ENCODE measurements at regions not wholly inside any gene's neighbourhood (a gene's known extent, or its start where the extent isn't known, plus 50 kb on each side); places are given as distances from the start of the nearest gene placed in this dataset.

DNA sequence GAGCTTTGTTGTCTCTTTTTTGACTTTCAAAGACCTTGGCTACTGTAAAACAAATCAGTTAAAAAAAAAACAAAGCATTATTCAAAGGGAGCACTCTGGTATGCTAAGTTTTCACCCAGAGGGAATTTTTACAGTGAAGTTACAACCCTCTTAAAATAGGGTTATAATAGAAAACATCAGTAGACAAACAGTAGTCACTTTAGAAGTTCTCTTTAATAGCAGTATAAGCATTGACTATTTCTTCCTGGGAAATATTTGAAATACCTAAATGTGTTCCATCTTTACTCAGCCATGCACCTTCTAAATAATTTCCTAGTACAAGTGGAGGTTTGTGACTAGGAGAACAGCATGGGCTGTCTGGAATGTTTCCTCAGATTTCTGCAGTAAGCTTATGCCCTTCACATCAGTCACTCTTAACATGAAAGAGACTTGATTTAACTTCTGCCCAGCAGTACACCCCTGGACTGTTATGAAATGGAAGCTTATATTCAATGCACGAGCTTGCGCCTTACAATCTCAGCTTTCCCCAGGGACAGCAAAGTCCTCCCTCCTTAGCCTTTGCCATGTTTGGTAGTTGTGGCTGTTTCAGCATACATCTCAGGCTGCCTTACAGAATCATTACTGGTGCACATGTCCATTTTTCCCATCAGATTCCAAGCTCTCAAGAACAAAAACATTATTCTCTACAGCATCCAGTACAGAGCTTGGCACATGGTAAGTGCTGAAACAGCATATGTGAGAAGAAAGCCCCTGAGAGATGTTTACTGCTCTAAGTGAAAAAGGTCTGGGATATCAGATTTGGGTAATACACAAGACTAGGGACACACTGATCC, 191.5 kb downstream of the ZNF608 start:
- Histone ChIP-seq H3K4me1 (no peaks in the 10 kb centered on the region), H3K27me3 (ENCODE audit: low read depth) (no peaks in the 10 kb centered on the region), H3K9me3 (no peaks in the 10 kb centered on the region), H3K4me3 (no peak overlapping the region), H3K27ac (no peak overlapping the region), H3K36me3 (no peaks in the 10 kb centered on the region)
- DNase-seq = no peak
- intact Hi-C loops (cut with DNase I) = no loop called here
- TF ChIP-seq, protein P1, sequence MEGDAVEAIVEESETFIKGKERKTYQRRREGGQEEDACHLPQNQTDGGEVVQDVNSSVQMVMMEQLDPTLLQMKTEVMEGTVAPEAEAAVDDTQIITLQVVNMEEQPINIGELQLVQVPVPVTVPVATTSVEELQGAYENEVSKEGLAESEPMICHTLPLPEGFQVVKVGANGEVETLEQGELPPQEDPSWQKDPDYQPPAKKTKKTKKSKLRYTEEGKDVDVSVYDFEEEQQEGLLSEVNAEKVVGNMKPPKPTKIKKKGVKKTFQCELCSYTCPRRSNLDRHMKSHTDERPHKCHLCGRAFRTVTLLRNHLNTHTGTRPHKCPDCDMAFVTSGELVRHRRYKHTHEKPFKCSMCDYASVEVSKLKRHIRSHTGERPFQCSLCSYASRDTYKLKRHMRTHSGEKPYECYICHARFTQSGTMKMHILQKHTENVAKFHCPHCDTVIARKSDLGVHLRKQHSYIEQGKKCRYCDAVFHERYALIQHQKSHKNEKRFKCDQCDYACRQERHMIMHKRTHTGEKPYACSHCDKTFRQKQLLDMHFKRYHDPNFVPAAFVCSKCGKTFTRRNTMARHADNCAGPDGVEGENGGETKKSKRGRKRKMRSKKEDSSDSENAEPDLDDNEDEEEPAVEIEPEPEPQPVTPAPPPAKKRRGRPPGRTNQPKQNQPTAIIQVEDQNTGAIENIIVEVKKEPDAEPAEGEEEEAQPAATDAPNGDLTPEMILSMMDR (IDR thresholded peaks at IDR 0.05) = no peak
- ATAC-seq = no peak

DNA sequence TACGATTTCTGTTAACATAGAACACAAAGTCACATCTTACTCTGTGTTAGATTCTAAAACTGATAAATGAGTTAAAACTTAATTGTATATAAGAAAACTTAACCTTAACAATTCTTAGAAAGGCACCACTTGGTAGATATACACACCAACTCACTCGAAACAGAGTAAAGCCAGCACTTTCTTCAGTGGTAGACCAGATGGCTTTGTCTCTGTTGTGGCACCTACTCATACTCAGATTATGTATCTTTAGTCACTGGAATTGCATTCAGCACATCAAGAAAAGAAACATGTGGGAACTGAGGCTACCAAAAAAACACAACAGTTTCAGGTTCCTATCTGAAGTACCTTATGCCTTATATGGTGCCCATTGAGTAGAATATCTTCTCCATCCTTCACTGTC, 192.5 kb downstream of the ZNF608 start:
- Histone ChIP-seq H3K36me3 (no peaks in the 10 kb centered on the region), H3K9me3 (no peaks in the 10 kb centered on the region), H3K4me1 (no peaks in the 10 kb centered on the region), H3K27me3 (ENCODE audit: low read depth) (no peaks in the 10 kb centered on the region), H3K4me3 (no peak overlapping the region), H3K27ac (no peak overlapping the region)
- TF ChIP-seq, protein P1 (IDR thresholded peaks at IDR 0.05) = no peak
- intact Hi-C loops (cut with DNase I) = no loop called here
- ATAC-seq (no peak), DNase-seq (no peak)

DNA sequence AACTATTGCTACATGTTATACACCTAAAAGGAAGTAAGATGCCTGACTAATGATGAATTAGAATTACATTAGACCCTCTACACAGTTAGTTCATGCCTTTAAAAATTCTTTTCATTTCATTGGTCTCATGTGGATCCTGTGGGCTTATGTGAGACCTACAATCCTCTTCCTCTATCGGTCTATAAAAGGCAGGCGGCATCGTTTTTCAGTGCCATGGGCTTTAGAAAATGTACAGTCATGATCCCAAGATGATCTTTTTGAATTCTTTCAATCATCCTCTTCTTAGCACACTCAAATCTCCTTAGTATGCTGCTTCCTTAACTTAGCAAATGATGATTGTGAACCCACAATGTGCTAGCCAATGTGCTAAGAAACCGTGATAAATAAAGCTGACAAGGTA, 193.9 kb downstream of the ZNF608 start:
- H3K4me3 ChIP-seq = no peak overlapping the region
- H3K9me3 ChIP-seq = no peaks in the 10 kb centered on the region
- no peak for ATAC-seq
- H3K27me3 ChIP-seq (ENCODE audit: low read depth) = no peaks in the 10 kb centered on the region
- no peak for DNase-seq
- TF ChIP-seq, protein P1 (IDR thresholded peaks at IDR 0.05) = no peak
- H3K36me3 ChIP-seq = no peaks in the 10 kb centered on the region
- intact Hi-C loops (cut with DNase I) = no loop called here
- no peaks in the 10 kb centered on the region for H3K4me1 ChIP-seq
- no peak overlapping the region for H3K27ac ChIP-seq

DNA sequence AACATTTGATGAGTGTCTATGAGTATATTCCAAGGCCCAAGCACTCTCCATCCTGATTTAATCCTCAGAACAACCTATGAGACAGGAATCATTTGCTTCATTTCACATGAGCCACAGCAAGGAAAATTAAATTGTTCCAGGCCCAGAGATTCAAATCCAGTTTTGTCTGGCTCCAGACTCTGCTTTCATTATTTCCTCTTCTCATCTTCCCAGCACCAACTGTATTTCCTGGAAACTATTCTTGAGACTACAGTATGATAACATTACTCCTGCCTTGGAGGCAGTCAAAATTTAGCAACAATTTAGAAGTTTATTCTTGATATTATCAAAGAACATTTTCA, 194.5 kb downstream of the ZNF608 start:
- no peaks in the 10 kb centered on the region for H3K36me3 ChIP-seq
- no peak for ATAC-seq
- H3K4me1 ChIP-seq = no peaks in the 10 kb centered on the region

DNA sequence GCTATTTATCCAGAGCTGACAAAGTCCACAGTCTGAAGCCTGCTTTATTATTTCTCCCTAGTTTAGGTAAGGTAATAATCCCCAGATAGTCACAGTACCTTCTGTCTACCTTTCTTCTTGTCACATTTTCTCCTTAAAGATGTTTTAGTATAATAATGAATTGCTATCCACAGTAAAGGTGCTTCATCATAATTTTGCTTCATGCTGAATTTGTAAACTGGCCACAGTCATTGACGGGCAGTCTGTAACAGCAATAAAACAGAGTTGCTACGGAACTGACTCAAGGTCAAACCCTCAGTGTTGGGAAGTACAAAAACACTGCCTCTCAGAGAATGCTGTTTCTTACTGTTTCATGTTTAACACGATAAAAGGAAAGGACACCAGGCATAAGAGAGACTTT, 195.7 kb downstream of the ZNF608 start:
- H3K27me3 ChIP-seq (ENCODE audit: low read depth) = no peaks in the 10 kb centered on the region
- DNase-seq (no peak), ATAC-seq (no peak)
- intact Hi-C loops (cut with DNase I) = no loop called here
- TF ChIP-seq, protein P1 (IDR thresholded peaks at IDR 0.05) = no peak
- no peaks in the 10 kb centered on the region for H3K9me3 ChIP-seq
- no peak overlapping the region for H3K4me3 ChIP-seq
- H3K36me3 ChIP-seq = no peaks in the 10 kb centered on the region
- no peak overlapping the region for H3K27ac ChIP-seq
- H3K4me1 ChIP-seq = no peaks in the 10 kb centered on the region

More for the DNA sequence above, 194.5 kb downstream of the ZNF608 start:
- Histone ChIP-seq H3K4me3 (no peak overlapping the region), H3K9me3 (no peaks in the 10 kb centered on the region), H3K27me3 (ENCODE audit: low read depth) (no peaks in the 10 kb centered on the region), H3K27ac (no peak overlapping the region)
- no peak for DNase-seq
- intact Hi-C loops (cut with DNase I) = no loop called here
- TF ChIP-seq, protein P1 (IDR thresholded peaks at IDR 0.05) = no peak
